CD4-positive, CD25-positive, alpha-beta regulatory T cell (primary cell): ENCODE measurements at regions not wholly inside any gene's neighbourhood (a gene's known extent, or its start where the extent isn't known, plus 50 kb on each side); places are given as distances from the start of the nearest gene placed in this dataset.
A peak's percentile ranks its signal among the peaks of the same experiment; 100 is the strongest.

Source experiments
- ATAC-seq, 2 donors: fragments of 150-1000 bp; cut with Tn5 transposase; one replicate each; pipeline ENCODE4 v1.10.0; 2021; ENCODE audit warnings: low read depth in 2 of 2, moderate number of reproducible peaks in 2 of 2, moderate library complexity in 1 of 2
- DNase-seq, 3 donors: peaks; one replicate each; pipeline versions ENCODE4 v3.0.0 to v3.0.0-alpha.2; 2012 to 2022; ENCODE audit warnings: mixed read lengths in 1 of 3
- H3K27ac ChIP-seq: one replicate; pipeline ENCODE4 v1.7.0; 2013; ENCODE audit warnings: mild to moderate bottlenecking, low read length; ENCODE audit not compliant: insufficient read depth, poor library complexity, severe bottlenecking
- H3K27me3 ChIP-seq: one replicate; pipeline ENCODE4 v1.7.0; 2013; ENCODE audit warnings: low read length; ENCODE audit not compliant: control insufficient read depth, insufficient read depth
- H3K36me3 ChIP-seq: one replicate; pipeline ENCODE4 v1.7.0; 2013; ENCODE audit warnings: mild to moderate bottlenecking, low read length, moderate library complexity; ENCODE audit not compliant: control insufficient read depth, insufficient read depth
- H3K4me1 ChIP-seq: 2 replicates; pipeline ENCODE4 v1.7.0; 2013; ENCODE audit warnings: mild to moderate bottlenecking, low read length; ENCODE audit not compliant: insufficient read depth, control insufficient read depth, poor library complexity, severe bottlenecking
- H3K4me3 ChIP-seq: one replicate; pipeline ENCODE4 v1.7.0; 2013; ENCODE audit warnings: low read depth, mild to moderate bottlenecking, low read length, moderate library complexity
- H3K9me3 ChIP-seq, 2 experiments: 1 replicate in 1 of 2; 2 replicates in 1 of 2; pipeline ENCODE4 v1.7.0; 2013; ENCODE audit warnings: low read length in 2 of 2, mild to moderate bottlenecking in 1 of 2, moderate library complexity in 1 of 2; ENCODE audit not compliant: control insufficient read depth in 2 of 2
- H3K27ac Mint-ChIP-seq, 3 donors: one replicate each; pipeline ENCODE4 v1.8.0; 2020 to 2022; ENCODE audit warnings: mild to moderate bottlenecking in 3 of 3, mixed read lengths in 3 of 3, moderate library complexity in 2 of 3
- H3K27me3 Mint-ChIP-seq: one replicate; pipeline ENCODE4 v1.8.0; 2022; ENCODE audit warnings: mild to moderate bottlenecking, mixed read lengths
- H3K36me3 Mint-ChIP-seq: one replicate; pipeline ENCODE4 v1.8.0; 2020; ENCODE audit warnings: mixed read lengths
- H3K4me1 Mint-ChIP-seq, 4 donors: one replicate each; pipeline ENCODE4 v1.8.0; 2020 to 2022; ENCODE audit warnings: mixed read lengths in 4 of 4, mild to moderate bottlenecking in 1 of 4
- H3K4me3 Mint-ChIP-seq, 4 donors: one replicate each; pipeline ENCODE4 v1.8.0; 2020 to 2022; ENCODE audit warnings: mild to moderate bottlenecking in 4 of 4, mixed read lengths in 4 of 4, moderate library complexity in 3 of 4
- H3K9me3 Mint-ChIP-seq, 7 donors: one replicate each; pipeline ENCODE4 v1.8.0; 2020 to 2022; ENCODE audit warnings: mixed read lengths in 7 of 7, mild to moderate bottlenecking in 3 of 7, moderate library complexity in 2 of 7

DNA sequence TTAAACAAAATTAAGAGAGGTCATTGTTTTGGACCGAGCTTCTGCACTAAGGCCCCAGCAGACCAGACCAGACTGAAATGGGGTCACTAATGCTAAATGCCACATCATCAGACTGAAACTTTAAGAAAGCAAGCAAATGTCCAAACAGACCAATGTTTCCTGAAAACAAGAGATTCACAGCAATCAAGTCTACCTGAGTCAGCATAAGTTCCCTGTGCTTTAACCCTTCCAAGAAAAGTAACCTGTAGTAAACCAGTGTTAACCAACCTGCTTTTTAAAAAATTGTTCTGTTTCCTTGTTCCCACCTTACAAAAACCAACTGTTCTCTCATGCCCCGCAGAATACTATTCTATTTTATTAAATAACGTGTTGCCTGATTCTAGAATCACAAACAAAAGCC, 241.1 kb upstream of the GADL1 start:
- no peak for ATAC-seq
- no peaks in the 10 kb centered on the region for H3K27me3 ChIP-seq
- H3K36me3 ChIP-seq: no peaks in the 10 kb centered on the region
- no peak for DNase-seq
- Mint-ChIP-seq H3K36me3 (no peaks in the 10 kb centered on the region), H3K27me3 (peaks cover 9% of the 10 kb centered on the region), H3K27ac (no peak overlapping the region), H3K4me1 (peaks cover 0 to 3% (median 0%) of the 10 kb centered on the region in 4 donors), H3K9me3 (no peaks in the 10 kb centered on the region), H3K4me3 (no peak overlapping the region)
- no peak overlapping the region for H3K4me3 ChIP-seq
- no peaks in the 10 kb centered on the region for H3K4me1 ChIP-seq
- no peaks in the 10 kb centered on the region for H3K9me3 ChIP-seq
- no peak overlapping the region for H3K27ac ChIP-seq

DNA sequence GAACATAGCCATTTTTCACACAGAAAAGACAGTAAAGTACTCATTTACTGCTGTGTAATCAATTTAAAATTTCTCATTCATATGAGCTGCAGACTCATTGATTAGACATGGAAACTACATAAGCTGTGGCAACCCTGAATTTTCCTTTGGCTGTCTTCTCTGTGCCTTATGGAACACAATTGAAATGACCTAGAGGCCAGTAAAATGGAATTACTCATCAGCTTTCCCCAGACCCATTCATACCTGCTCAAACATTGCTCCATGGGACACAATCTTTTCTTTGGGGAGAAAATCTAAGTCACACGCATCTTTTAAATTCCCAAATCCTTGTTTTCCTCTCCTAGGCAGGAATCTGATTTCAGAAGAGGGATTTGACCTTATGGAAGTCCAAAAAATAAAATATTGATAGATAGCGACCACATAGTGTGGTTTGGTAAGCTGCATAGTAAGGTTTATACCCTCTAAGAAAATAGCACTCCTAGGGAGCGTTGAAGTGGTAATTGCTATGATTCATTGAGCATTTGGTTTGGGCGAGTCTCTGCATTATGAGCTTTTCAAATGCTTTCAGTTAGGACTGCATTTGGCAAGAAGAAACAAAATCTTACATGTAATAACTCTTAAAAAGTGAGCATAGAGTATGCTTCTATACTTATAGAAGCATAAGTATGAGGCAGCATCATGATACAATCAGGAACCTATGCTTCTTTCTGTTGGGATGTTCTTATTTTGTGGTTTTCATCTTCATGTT, 243.4 kb upstream of the GADL1 start:
- no peaks in the 10 kb centered on the region for H3K4me1 Mint-ChIP-seq
- H3K9me3 Mint-ChIP-seq: no peaks in the 10 kb centered on the region
- H3K27me3 Mint-ChIP-seq: peaks cover 4% of the 10 kb centered on the region
- Histone ChIP-seq H3K4me3 (no peak overlapping the region), H3K27ac (no peak overlapping the region), H3K4me1 (no peaks in the 10 kb centered on the region), H3K9me3 (no peaks in the 10 kb centered on the region), H3K27me3 (no peaks in the 10 kb centered on the region), H3K36me3 (no peaks in the 10 kb centered on the region)
- DNase-seq (no peak), ATAC-seq (no peak)
- no peaks in the 10 kb centered on the region for H3K36me3 Mint-ChIP-seq
- no peak overlapping the region for H3K27ac Mint-ChIP-seq
- no peak overlapping the region for H3K4me3 Mint-ChIP-seq

DNA sequence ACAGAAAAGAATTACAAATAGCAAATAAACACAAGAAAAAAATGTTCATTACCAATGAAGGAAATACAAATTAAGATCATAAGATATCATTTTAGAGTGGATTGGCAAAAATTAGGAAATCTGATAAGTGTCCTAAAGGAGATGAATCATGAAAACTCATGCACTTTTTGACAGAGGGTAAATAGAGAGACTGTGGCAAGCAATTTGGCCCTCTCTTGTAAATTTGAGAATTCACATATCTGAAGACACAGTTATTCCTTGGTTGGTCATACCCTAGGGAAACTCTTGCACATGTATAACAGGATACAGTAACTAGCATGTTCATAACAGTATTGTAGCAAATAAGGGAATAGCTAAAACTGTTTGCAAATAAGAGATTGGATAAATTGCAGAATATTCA, 246.0 kb upstream of the GADL1 start:
- Histone ChIP-seq H3K4me3 (no peak overlapping the region), H3K4me1 (no peaks in the 10 kb centered on the region), H3K27me3 (no peaks in the 10 kb centered on the region), H3K36me3 (no peaks in the 10 kb centered on the region), H3K9me3 (no peaks in the 10 kb centered on the region), H3K27ac (no peak overlapping the region)
- H3K9me3 Mint-ChIP-seq: peaks cover 0 to 1% (median 0%) of the 10 kb centered on the region in 7 donors
- H3K4me1 Mint-ChIP-seq: no peaks in the 10 kb centered on the region
- H3K27me3 Mint-ChIP-seq: peaks cover 4% of the 10 kb centered on the region
- H3K36me3 Mint-ChIP-seq: no peaks in the 10 kb centered on the region
- DNase-seq (no peak), ATAC-seq (no peak)
- H3K27ac Mint-ChIP-seq: no peak overlapping the region
- H3K4me3 Mint-ChIP-seq: no peak overlapping the region

DNA sequence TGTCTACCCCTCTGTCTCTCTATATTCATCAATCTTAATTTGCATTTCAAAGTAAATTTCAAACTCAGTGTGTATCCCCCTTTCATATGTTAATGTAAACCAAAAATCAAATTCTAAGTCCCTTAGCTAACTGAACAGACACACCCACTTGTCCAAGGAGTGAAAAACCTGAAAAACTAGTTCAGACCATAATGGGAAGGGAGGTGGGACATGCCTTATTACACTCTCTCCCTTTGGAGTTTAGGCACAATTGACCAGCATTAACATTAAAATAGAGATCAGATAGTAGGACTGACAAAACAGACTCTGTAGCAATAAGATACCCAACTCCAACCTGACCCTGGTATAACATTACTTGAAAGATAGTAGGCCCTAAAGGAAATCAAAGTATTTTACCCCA, 247.7 kb upstream of the GADL1 start:
- Mint-ChIP-seq H3K4me3 (no peak overlapping the region), H3K27me3 (peaks cover 4% of the 10 kb centered on the region), H3K27ac (no peak overlapping the region), H3K36me3 (no peaks in the 10 kb centered on the region), H3K4me1 (no peaks in the 10 kb centered on the region), H3K9me3 (peaks cover 0 to 5% (median 1%) of the 10 kb centered on the region in 7 donors)
- DNase-seq (no peak), ATAC-seq (no peak)
- Histone ChIP-seq H3K4me1 (no peaks in the 10 kb centered on the region), H3K27ac (no peak overlapping the region), H3K36me3 (no peaks in the 10 kb centered on the region), H3K4me3 (no peak overlapping the region), H3K9me3 (peaks cover 0 to 1% of the 10 kb centered on the region in 2 experiments), H3K27me3 (no peaks in the 10 kb centered on the region)

DNA sequence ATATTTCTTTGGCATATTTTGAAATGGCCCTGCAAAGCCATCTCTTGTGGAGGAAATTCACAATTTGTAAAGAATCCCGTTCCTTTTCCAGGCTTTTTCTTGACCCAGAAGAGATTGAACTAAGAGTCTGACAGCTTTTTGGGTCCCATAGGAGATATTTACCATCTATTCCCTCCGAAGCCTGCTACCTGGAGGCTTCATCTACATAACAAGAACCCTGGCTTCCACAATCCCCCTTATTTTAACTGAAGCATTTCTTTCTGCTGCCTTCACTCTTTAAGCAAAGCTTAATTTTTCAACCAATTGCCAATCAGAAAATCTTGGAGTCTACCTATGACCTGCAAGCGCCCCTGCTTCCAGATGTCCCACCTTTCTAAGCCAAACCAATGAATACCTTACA, 248.1 kb upstream of the GADL1 start:
- Histone ChIP-seq H3K36me3 (no peaks in the 10 kb centered on the region), H3K4me1 (no peaks in the 10 kb centered on the region), H3K4me3 (no peak overlapping the region), H3K27me3 (no peaks in the 10 kb centered on the region), H3K9me3 (peaks cover 3 to 5% of the 10 kb centered on the region in 2 experiments), H3K27ac (no peak overlapping the region)
- no peak overlapping the region for H3K27ac Mint-ChIP-seq
- DNase-seq: no peak
- H3K4me3 Mint-ChIP-seq: no peak overlapping the region
- ATAC-seq: no peak
- no peaks in the 10 kb centered on the region for H3K4me1 Mint-ChIP-seq
- peaks cover 4% of the 10 kb centered on the region for H3K27me3 Mint-ChIP-seq
- H3K36me3 Mint-ChIP-seq: no peaks in the 10 kb centered on the region
- H3K9me3 Mint-ChIP-seq: peaks cover 0 to 5% (median 1%) of the 10 kb centered on the region in 7 donors

DNA sequence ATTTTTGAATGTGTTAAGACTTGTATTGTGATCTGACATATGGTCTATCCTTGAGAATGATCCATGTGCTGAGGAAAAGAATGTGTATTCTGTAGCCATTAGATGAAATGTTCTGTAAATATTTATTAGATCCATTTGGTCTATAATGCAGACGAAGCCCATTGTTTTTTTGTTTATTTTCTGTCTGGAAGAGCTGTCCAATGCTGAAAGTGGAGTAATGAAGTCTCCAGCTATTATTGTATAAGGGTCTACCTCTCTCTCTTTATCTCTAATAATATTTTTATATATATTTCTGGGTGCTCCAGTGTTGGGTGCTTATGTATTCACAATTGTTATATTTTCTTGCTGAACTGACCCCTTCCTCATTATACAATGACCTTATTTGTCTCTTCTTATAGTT, 250.6 kb upstream of the GADL1 start:
- ATAC-seq: no peak
- no peaks in the 10 kb centered on the region for H3K4me1 ChIP-seq
- Mint-ChIP-seq H3K9me3 (peaks cover 2 to 15% (median 9%) of the 10 kb centered on the region in 7 donors), H3K4me1 (no peaks in the 10 kb centered on the region), H3K27me3 (no peaks in the 10 kb centered on the region), H3K36me3 (no peaks in the 10 kb centered on the region), H3K4me3 (no peak overlapping the region), H3K27ac (no peak overlapping the region)
- H3K36me3 ChIP-seq: no peaks in the 10 kb centered on the region
- no peak for DNase-seq
- H3K27ac ChIP-seq: no peak overlapping the region
- no peak overlapping the region for H3K4me3 ChIP-seq
- H3K9me3 ChIP-seq: peaks cover 3 to 10% of the 10 kb centered on the region in 2 experiments
- H3K27me3 ChIP-seq: no peaks in the 10 kb centered on the region

DNA sequence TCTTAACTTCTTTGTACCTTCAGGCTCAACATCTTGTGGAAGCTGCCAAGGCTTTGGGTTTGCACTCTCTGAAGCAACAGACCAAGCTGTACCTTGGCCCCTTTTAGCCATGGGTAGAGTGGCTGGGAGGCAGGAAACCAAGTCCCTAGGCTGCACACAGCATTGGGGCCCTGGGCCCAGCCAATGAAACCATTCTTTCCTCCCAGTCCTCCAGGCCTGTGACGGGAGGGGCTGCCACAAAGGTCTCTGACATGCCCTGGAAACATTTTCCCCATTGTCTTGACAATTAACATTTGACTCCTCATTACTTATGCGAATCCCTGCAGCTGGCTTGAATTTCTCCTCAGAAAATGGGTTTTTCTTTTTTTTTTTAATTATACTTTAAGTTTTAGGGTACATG, 253.1 kb upstream of the GADL1 start:
- Histone ChIP-seq H3K36me3 (no peaks in the 10 kb centered on the region), H3K9me3 (peaks cover 6 to 16% of the 10 kb centered on the region in 2 experiments), H3K4me3 (no peak overlapping the region), H3K27ac (no peak overlapping the region), H3K4me1 (no peaks in the 10 kb centered on the region), H3K27me3 (no peaks in the 10 kb centered on the region)
- no peaks in the 10 kb centered on the region for H3K4me1 Mint-ChIP-seq
- ATAC-seq (no peak), DNase-seq (no peak)
- no peak overlapping the region for H3K27ac Mint-ChIP-seq
- H3K4me3 Mint-ChIP-seq: no peak overlapping the region
- peaks cover 3 to 28% (median 10%) of the 10 kb centered on the region in 7 donors for H3K9me3 Mint-ChIP-seq
- H3K36me3 Mint-ChIP-seq: no peaks in the 10 kb centered on the region
- no peaks in the 10 kb centered on the region for H3K27me3 Mint-ChIP-seq

DNA sequence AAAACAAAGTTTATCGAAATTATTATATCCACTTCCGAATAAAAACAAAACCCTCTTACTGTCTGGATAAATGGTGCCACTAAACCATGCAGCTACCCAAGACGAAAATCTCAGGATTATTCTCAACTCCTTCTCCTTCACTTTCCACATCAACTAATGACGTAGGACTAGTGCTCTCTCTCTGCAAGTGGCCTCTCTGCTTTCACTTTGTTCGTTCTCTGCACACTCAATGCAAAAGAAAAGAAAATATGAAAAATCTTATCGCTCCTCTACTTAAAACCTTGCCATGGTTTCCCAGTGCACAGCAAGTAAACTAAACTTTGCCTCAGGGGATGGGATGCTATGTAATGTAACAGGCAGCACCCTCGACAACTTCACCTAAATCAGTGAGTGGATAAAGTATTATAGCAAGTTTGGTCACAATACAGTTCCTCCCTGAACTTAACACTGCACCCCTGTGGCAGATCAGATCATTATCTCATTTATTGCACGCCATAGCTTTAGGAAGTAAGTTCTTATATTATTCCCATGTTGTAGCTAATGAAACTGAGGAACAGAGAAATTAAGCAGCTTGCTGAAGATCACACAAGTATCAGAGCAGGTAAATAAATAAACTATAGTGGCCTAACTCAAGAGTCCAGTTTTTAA, 262.7 kb upstream of the GADL1 start:
- DNase-seq (peak in 1 of 3 donors; percentile 14), ATAC-seq (no peak)
- Mint-ChIP-seq H3K27ac (peak overlapping the region in 2 of 3 donors; percentile 6 to 45), H3K4me1 (peaks cover 0 to 8% (median 4%) of the 10 kb centered on the region in 4 donors), H3K9me3 (no peaks in the 10 kb centered on the region), H3K27me3 (no peaks in the 10 kb centered on the region), H3K36me3 (no peaks in the 10 kb centered on the region), H3K4me3 (peak overlapping the region in 1 of 4 donors; percentile 46)
- Histone ChIP-seq H3K27me3 (no peaks in the 10 kb centered on the region), H3K27ac (no peak overlapping the region), H3K4me1 (no peaks in the 10 kb centered on the region), H3K4me3 (no peak overlapping the region), H3K9me3 (no peaks in the 10 kb centered on the region), H3K36me3 (no peaks in the 10 kb centered on the region)
